Hindlimb muscle (tissue), 1 donor: ENCODE measurements at regions not wholly inside any gene's neighbourhood (a gene's known extent, or its start where the extent isn't known, plus 50 kb on each side); places are given as distances from the start of the nearest gene placed in this dataset.

Experiments
- DNase-seq: peaks from one replicate; pipeline ENCODE4 v3.0.0-alpha.2; 2013

GRCh38 chrX:122817321-122817955, 366.6 kb upstream of the GRIA3 start:
- DNase-seq, result no peak

- DNase-seq, result no peak
Observed at GRCh38 chrX:122818068-122818467, 366.0 kb upstream of the GRIA3 start.

- no peak for DNase-seq
Observed at GRCh38 chrX:122833230-122833629, 350.8 kb upstream of the GRIA3 start.

GRCh38 chrX:122835886-122836285, 348.2 kb upstream of the GRIA3 start:
- no peak for DNase-seq

GRCh38 chrX:122850326-122850725, 333.8 kb upstream of the GRIA3 start:
- DNase-seq, result no peak

- no peak for DNase-seq
Observed at GRCh38 chrX:122856205-122856604, 327.9 kb upstream of the GRIA3 start.

GRCh38 chrX:122857734-122858133, 326.3 kb upstream of the GRIA3 start:
- no peak for DNase-seq

- DNase-seq, result no peak
Observed at GRCh38 chrX:122863067-122863466, 321.0 kb upstream of the GRIA3 start.

GRCh38 chrX:122866532-122866931, 317.5 kb upstream of the GRIA3 start:
- DNase-seq, result no peak

GRCh38 chrX:122868631-122869030, 315.4 kb upstream of the GRIA3 start:
- DNase-seq, result peak; percentile 43

GRCh38 chrX:122869171-122869570, 314.9 kb upstream of the GRIA3 start:
- no peak for DNase-seq

GRCh38 chrX:122878269-122878668, 305.8 kb upstream of the GRIA3 start:
- no peak for DNase-seq

GRCh38 chrX:122880952-122881351, 303.1 kb upstream of the GRIA3 start:
- DNase-seq, result no peak

- DNase-seq, result no peak
Observed at GRCh38 chrX:122890729-122891128, 293.3 kb upstream of the GRIA3 start.

- no peak for DNase-seq
Observed at GRCh38 chrX:122906726-122907125, 277.4 kb upstream of the GRIA3 start.

GRCh38 chrX:122907375-122907774, 276.7 kb upstream of the GRIA3 start:
- no peak for DNase-seq

GRCh38 chrX:122910697-122911096, 273.4 kb upstream of the GRIA3 start:
- no peak for DNase-seq

- no peak for DNase-seq
Observed at GRCh38 chrX:122913134-122913533, 270.9 kb upstream of the GRIA3 start.

- DNase-seq, result no peak
Observed at GRCh38 chrX:122913764-122914163, 270.3 kb upstream of the GRIA3 start.

GRCh38 chrX:122914256-122914655, 269.8 kb upstream of the GRIA3 start:
- no peak for DNase-seq

GRCh38 chrX:122934131-122934530, 249.9 kb upstream of the GRIA3 start:
- DNase-seq, result no peak

GRCh38 chrX:122940199-122940598, 243.9 kb upstream of the GRIA3 start:
- no peak for DNase-seq

GRCh38 chrX:122941806-122942205, 242.3 kb upstream of the GRIA3 start:
- no peak for DNase-seq

- no peak for DNase-seq
Observed at GRCh38 chrX:122943918-122944317, 240.2 kb upstream of the GRIA3 start.

GRCh38 chrX:122945328-122945727, 238.8 kb upstream of the GRIA3 start:
- DNase-seq, result no peak
